HG03565 (cell line): ENCODE measurements at regions not wholly inside any gene's neighbourhood (a gene's known extent, or its start where the extent isn't known, plus 50 kb on each side); places are given as distances from the start of the nearest gene placed in this dataset.
"Not testable (repeated sequence)": the region's sequence is repeated elsewhere in the genome, so short reads cannot be mapped to it uniquely, and the experiment has no call there.

ENCODE experiments used
- ATAC-seq: cut with Tn5 transposase; IDR thresholded peaks from one replicate; pipeline ENCODE4 v1.9.1; 2021; ENCODE audit warnings: mild to moderate bottlenecking, moderate library complexity; ENCODE audit not compliant: unreplicated experiment

DNA sequence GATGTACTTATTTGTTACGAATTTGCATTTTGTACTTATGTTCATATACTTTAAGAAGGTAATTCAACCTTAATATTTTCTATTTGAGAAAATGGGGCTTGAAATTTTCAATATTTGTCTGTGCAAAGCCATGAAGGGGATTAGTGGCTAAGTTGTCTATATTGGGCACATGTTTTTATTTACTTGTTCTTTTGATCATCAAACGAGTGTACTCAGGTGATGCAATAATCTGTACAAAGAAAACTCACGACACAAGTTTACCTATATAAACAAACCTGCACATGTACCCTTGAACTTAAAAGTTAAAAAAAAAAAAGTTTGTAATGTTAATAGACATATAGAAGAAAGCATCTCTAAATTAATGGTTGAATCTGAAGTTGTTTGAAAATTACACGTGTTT, 658.9 kb upstream of the SYT4 start:
- ATAC-seq: no peak

DNA sequence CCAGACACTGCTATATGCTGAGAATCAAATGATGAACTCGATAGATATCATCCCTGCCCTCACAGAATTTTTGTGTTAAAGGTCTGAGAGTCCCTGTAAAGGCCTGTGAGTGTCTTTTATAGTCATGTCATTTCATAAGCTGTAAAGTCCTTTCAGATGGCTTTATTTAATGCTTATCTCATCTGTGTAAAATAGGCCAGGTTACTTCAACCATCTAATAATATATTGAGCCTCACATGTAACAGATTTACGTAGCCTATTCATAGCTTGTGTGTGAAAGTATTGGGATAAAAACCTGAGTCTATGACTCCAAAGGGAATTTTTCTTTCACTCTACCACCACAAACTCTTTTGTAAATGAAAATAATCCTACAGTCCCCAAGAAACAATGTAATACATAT, 672.0 kb upstream of the SYT4 start:
- ATAC-seq: no peak

- no peak for ATAC-seq
Measured at GRCh38 chr18:43950062-43950461, 672.8 kb upstream of the SYT4 start.

DNA sequence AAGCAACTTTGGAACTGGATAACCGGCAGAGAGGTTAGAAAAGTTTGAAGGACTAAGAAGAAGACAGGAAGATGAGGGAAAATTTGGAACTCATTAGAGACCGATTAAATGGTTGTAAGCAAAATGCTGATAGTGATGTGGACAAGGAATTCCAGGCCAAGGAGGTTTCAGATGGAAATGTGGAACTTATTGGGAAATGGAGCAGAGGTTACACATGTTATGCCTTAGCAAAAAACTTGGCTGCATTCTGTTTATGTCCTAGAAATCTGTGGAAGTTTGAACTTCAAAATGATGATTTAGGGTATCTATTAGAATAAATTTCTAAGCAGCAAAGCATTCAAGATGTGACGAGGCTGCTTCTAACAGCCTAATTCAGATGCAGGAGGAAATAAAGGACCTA, 675.1 kb upstream of the SYT4 start:
- ATAC-seq: no peak

- no peak for ATAC-seq
Measured at GRCh38 chr18:43961722-43962121, 684.4 kb upstream of the SYT4 start.

DNA sequence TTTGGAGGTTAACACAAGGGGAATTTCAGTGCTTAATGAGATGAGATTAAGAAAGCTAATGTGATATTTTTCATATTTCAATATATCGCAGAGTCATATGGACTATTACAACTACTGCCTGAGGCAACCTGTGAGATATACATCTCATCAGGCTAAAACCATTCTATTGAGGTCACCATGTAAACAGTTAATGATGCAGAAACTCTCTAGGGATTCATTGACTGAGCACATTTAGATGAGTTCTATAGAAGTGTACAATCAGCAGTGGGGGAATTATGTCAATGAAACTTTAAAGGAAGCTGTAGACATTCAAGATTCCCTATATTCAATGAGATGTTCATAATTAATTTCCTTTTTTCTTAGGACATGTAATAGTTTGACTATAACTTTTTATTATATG, 687.4 kb upstream of the SYT4 start:
- ATAC-seq: no peak

DNA sequence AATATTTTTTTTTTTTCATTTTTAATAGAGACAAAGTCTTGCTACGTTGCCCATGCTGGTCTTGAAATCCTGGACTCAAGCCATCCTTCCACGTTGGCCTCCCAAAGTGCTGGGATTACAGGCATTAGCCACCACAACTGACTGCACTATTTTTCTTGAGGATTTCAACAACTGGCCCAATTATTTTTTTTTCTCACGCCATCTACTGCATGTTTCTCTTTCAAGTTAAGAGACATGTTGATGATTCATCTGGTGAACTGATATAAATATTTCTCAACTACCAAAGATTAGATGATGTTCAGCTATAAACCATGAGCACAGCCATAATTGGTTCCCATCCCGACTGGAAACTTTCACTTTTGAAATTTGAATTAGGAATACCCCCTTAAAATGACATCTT, 688.4 kb upstream of the SYT4 start:
- ATAC-seq: no peak

DNA sequence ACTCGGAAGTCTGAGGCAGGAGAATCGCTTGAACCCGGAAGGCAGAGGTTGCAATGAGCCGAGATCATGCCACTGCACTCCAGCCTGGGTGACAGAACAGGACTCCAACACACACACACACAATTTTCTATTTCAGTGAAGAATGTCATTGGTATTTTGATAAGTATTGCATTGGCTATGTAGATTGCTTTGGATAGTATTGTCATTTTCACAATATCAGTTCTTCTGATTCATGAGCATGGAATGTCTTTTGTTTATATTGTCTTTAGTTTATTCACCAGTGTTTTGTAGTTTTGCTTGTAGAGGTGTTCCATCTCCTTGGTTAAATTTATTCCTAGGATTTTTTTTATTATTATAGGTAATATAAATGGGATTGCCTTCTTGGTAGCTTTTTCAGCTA, 693.4 kb upstream of the SYT4 start:
- no peak for ATAC-seq

- ATAC-seq: no peak
Measured at GRCh38 chr18:43978174-43978573, 700.9 kb upstream of the SYT4 start.

GRCh38 chr18:43982582-43982981, 698.1 kb upstream of the SETBP1 start:
- ATAC-seq: no peak

GRCh38 chr18:43987061-43987460, 693.6 kb upstream of the SETBP1 start:
- ATAC-seq: not testable (repeated sequence)

GRCh38 chr18:43992741-43993140, 687.9 kb upstream of the SETBP1 start:
- ATAC-seq: no peak

DNA sequence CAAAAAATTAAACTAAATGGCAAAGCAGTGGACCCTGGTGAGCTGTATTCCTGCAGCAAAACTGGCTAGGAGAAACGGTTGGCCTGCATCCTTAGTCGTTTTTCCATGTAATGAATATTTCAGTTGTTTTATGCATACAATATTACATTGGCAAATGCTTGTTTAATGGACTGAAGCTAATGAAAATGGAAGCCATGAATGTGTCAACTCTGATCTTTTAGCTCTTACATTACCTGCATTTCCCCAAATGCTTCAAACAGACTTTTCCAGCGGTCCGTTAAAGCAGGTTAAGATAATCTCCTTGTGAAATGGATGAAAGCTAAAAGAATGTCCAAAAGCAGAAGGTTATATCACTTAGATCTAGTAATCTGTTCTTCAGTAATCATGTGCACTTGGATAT, 686.3 kb upstream of the SETBP1 start:
- ATAC-seq: no peak

GRCh38 chr18:44013871-44014270, 666.8 kb upstream of the SETBP1 start:
- ATAC-seq: no peak

DNA sequence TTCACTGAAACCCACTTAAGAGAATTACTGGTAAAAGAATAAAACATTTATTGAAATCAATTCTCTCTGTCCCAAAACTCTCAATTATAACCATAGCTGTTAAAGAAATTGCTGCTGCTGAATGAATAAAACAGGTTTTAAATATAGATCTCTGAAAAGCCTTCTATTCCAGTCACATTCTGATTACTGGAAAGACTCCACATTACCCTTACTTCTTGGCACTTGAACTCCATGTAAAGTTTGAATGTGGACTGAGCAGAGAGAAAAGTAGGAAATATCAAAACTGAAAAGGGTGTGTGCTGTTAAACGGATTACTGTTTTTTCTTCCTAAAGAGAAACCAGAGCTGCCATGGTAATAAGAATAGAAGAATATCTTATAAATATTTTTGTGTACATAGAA, 655.3 kb upstream of the SETBP1 start:
- no peak for ATAC-seq

DNA sequence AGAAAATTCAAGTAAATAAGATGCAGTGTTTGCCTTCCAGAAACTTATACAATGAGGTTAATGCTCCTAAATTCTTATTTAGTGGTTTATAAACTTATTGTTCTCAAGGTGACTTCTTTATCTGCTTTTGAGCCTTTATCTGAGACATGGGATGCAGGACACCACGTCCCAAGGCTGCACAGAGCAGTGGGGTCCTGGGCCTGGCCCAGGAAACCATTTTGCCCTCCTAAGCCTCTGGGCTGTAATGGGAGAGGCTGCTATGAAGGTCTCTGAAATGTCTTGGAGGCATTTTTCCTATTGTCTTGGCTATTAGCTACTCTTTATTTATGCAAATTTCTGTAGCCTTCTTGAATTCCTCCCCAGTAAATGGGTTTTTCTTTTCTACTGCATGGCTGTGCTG, 652.6 kb upstream of the SETBP1 start:
- ATAC-seq: no peak

GRCh38 chr18:44031063-44031462, 649.6 kb upstream of the SETBP1 start:
- ATAC-seq: no peak

- no peak for ATAC-seq
Measured at GRCh38 chr18:44033144-44033701, 647.5 kb upstream of the SETBP1 start.

DNA sequence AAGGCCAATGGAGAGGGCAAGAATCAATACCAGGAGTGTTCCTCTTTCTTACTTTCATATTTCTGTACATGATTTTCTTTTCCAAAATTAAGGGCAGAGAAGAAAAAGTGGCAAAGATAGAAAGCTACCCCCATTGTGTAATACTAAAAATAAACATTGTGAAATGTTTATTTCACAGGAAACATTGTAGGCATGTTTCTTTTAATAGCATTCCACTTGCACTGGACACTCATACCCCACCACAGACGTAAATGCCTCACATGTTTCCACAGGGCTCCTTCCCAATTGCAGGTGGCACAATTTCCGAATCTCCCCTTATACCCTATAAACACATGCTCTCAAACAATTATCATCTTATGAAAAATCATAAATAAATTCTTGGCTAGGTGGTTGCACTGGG, 645.1 kb upstream of the SETBP1 start:
- no peak for ATAC-seq

DNA sequence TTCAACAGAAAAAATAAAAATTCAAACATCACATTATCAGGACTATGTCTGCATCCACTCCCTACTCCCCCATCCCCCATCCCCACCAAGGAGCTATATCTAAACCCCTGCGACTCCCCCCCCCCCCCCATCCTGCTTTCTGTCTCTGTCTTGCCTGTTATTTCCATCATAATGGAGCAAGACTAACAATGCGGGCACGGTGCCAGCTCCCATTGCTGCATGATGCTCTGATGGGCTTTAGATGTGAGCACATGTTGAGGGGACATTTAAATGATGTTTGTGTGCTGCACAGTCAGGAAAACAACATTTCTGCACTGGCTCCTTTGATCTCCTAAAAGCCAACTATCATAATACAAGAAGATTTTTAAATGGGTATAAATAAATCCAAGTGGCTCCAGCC, 644.2 kb upstream of the SETBP1 start:
- ATAC-seq: no peak

DNA sequence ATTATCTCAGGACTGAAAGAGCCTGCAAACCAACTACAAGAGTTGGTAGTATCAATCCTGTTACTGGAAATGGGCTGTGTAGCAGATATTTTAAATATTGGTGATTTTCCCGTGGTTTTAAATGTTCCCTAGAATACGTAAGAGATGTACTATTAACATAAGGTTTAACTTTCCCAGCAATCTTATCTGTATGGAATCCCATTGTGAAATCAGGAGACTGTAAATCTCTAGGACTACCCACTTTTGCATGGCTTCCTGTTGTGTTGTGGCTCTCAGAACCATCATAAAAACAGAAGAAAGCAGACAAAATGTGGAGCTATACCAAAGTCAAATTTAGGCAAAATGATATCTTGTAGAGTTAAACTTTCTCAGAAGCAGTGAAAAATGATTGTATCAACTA, 641.5 kb upstream of the SETBP1 start:
- ATAC-seq: no peak

DNA sequence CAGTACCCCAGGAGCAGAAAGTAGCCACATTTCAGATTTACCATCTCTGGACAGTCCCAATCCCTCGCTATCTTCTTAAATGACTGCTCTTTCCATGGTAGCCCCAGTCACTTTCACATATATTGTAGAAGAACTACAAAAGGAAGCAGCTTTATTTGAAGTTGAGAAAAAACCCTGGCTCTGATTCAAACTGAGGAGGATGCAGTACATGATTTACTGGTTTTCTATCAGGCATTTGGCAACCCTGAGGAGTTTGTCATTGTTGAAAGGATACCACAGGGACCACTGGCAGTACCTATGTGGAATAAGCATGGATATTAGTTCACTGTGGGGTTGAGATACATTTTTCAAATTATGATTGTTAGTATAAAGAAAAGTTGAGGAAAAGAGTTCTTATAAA, 640.9 kb upstream of the SETBP1 start:
- no peak for ATAC-seq

GRCh38 chr18:44041553-44041952, 639.1 kb upstream of the SETBP1 start:
- no peak for ATAC-seq

- no peak for ATAC-seq
Measured at GRCh38 chr18:44041961-44042360, 638.7 kb upstream of the SETBP1 start.
